DND-41 (cell line): ENCODE measurements at regions not wholly inside any gene's neighbourhood (a gene's known extent, or its start where the extent isn't known, plus 50 kb on each side); places are given as distances from the start of the nearest gene placed in this dataset.

Experiments
- EZH2 ChIP-seq: IDR thresholded peaks from 3 replicates; pipeline ENCODE4 v1.6.1; 2012; ENCODE audit warnings: borderline replicate concordance, low read depth, mild to moderate bottlenecking, moderate library complexity, low read length, inconsistent platforms; ENCODE audit not compliant: severe bottlenecking
- TF ChIP-seq, protein P1 (sequence below): IDR thresholded peaks from 2 replicates; pipeline ENCODE4 v1.5.1; 2012; ENCODE audit warnings: borderline replicate concordance, low read length, moderate library complexity, mild to moderate bottlenecking; ENCODE audit not compliant: poor library complexity, severe bottlenecking; ENCODE audit errors: extremely low read depth

DNA sequence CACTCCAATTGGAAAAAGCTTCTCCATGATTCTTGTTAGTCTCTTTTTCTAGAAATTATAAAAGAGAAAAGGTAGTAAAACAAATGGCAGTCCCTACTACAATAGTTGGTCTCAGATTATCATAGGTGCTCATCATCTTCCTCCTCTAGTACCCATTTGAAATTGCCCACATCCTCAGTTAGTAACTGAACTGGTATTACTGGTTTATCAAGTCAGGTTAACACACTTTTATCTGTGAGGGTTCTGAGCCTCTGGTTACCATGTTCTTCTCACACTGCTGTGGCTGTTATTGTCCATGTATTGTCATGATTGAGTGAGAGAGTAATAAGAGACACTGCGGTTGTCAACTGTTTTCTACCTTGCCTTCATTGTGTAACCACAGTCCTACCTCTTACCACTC lies 901.7 kb downstream of the TLE1 start:
- no peak for TF ChIP-seq EZH2
- TF ChIP-seq, protein P1, sequence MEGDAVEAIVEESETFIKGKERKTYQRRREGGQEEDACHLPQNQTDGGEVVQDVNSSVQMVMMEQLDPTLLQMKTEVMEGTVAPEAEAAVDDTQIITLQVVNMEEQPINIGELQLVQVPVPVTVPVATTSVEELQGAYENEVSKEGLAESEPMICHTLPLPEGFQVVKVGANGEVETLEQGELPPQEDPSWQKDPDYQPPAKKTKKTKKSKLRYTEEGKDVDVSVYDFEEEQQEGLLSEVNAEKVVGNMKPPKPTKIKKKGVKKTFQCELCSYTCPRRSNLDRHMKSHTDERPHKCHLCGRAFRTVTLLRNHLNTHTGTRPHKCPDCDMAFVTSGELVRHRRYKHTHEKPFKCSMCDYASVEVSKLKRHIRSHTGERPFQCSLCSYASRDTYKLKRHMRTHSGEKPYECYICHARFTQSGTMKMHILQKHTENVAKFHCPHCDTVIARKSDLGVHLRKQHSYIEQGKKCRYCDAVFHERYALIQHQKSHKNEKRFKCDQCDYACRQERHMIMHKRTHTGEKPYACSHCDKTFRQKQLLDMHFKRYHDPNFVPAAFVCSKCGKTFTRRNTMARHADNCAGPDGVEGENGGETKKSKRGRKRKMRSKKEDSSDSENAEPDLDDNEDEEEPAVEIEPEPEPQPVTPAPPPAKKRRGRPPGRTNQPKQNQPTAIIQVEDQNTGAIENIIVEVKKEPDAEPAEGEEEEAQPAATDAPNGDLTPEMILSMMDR = no peak
